ENCODE measurements at regions not wholly inside any gene's neighbourhood (a gene's known extent, or its start where the extent isn't known, plus 50 kb on each side); places are given as distances from the start of the nearest gene placed in this dataset.

- DNase-seq, result no peak
Measured at GRCh38 chr10:130519791-130520190, 383.6 kb downstream of the GLRX3 start.

- DNase-seq, result no peak
Measured at GRCh38 chr10:130531312-130531711, 395.1 kb downstream of the GLRX3 start.

GRCh38 chr10:130541090-130541489, 404.9 kb downstream of the GLRX3 start:
- DNase-seq, result no peak

GRCh38 chr10:130542761-130543160, 406.6 kb downstream of the GLRX3 start:
- no peak for DNase-seq

GRCh38 chr10:130543794-130544193, 407.6 kb downstream of the GLRX3 start:
- no peak for DNase-seq

GRCh38 chr10:130545122-130545521, 408.9 kb downstream of the GLRX3 start:
- DNase-seq, result no peak

GRCh38 chr10:130545697-130546096, 409.5 kb downstream of the GLRX3 start:
- no peak for DNase-seq

- no peak for DNase-seq
Measured at GRCh38 chr10:130546841-130547240, 410.6 kb downstream of the GLRX3 start.

GRCh38 chr10:130547368-130547767, 411.2 kb downstream of the GLRX3 start:
- DNase-seq, result no peak

- no peak for DNase-seq
Measured at GRCh38 chr10:130550952-130551674, 414.9 kb downstream of the GLRX3 start.

GRCh38 chr10:130551676-130552075, 415.5 kb downstream of the GLRX3 start:
- DNase-seq, result no peak

GRCh38 chr10:130553826-130554225, 417.6 kb downstream of the GLRX3 start:
- no peak for DNase-seq

- DNase-seq, result no peak
Measured at GRCh38 chr10:130554701-130555410, 418.7 kb downstream of the GLRX3 start.

- no peak for DNase-seq
Measured at GRCh38 chr10:130555411-130555750, 419.2 kb downstream of the GLRX3 start.

- no peak for DNase-seq
Measured at GRCh38 chr10:130557181-130557845, 421.1 kb downstream of the GLRX3 start.

GRCh38 chr10:130558746-130559546, 422.8 kb downstream of the GLRX3 start:
- DNase-seq, result no peak

GRCh38 chr10:130559547-130559880, 423.3 kb downstream of the GLRX3 start:
- no peak for DNase-seq

GRCh38 chr10:130560116-130560515, 423.9 kb downstream of the GLRX3 start:
- no peak for DNase-seq

- DNase-seq, result no peak
Measured at GRCh38 chr10:130560573-130560972, 424.4 kb downstream of the GLRX3 start.

- DNase-seq, result no peak
Measured at GRCh38 chr10:130561681-130562080, 425.5 kb downstream of the GLRX3 start.

GRCh38 chr10:130567011-130567410, 430.8 kb downstream of the GLRX3 start:
- no peak for DNase-seq

GRCh38 chr10:130567436-130567835, 431.2 kb downstream of the GLRX3 start:
- no peak for DNase-seq

GRCh38 chr10:130568246-130568645, 432.1 kb downstream of the GLRX3 start:
- DNase-seq, result no peak
